K562 (cell line): ENCODE measurements at regions not wholly inside any gene's neighbourhood (a gene's known extent, or its start where the extent isn't known, plus 50 kb on each side); places are given as distances from the start of the nearest gene placed in this dataset.

Experiments
- GTF3C2 ChIP-seq: IDR thresholded peaks from 3 replicates; pipeline ENCODE4 v1.6.1; 2011; ENCODE audit warnings: borderline replicate concordance, mild to moderate bottlenecking, moderate library complexity; ENCODE audit not compliant: insufficient read length; ENCODE audit errors: extremely low read depth
- HBP1 ChIP-seq: fragments of 450-650 bp; formaldehyde crosslinking; IDR thresholded peaks from 2 replicates; pipeline ENCODE4 v1.4.0; 2022; ENCODE audit warnings: missing genetic modification characterization
- MEF2D ChIP-seq: conservative IDR thresholded peaks from 2 replicates; pipeline ENCODE4 v1.6.1; 2016; ENCODE audit warnings: low read depth, missing genetic modification characterization, missing compliant biosample characterization
- NR4A1 ChIP-seq, 2 experiments: fragments of 250-450 bp in 1 of 2; fragments of 450-650 bp in 1 of 2; sonication (Bioruptor Pico) in 1 of 2; IDR thresholded peaks; 2 replicates each; pipeline versions ENCODE4 v1.4.0 to v1.6.1; 2016 to 2020; ENCODE audit warnings: mild to moderate bottlenecking in 2 of 2, missing compliant biosample characterization in 1 of 2, missing genetic modification characterization in 1 of 2, moderate library complexity in 1 of 2
- RAD21 ChIP-seq, 2 experiments: fragments of 250-450 bp in 1 of 2; fragments of 450-650 bp in 1 of 2; sonication (Bioruptor Pico) in 1 of 2; formaldehyde crosslinking in 1 of 2; IDR thresholded peaks in 1 of 2; conservative IDR thresholded peaks in 1 of 2; 2 replicates each; pipeline versions ENCODE4 v1.4.0 to v1.8.0; 2020 to 2022; ENCODE audit warnings: mild to moderate bottlenecking in 2 of 2, moderate library complexity in 1 of 2
- USF1 ChIP-seq: sonication (generic); formaldehyde crosslinking; IDR thresholded peaks from 2 replicates; pipeline ENCODE4 v1.9.0; 2022; ENCODE audit warnings: mild to moderate bottlenecking, missing genetic modification reagents
- ZBTB17 ChIP-seq: fragments of 450-650 bp; formaldehyde crosslinking; IDR thresholded peaks from 2 replicates; pipeline ENCODE4 v1.4.0; 2020; ENCODE audit warnings: mild to moderate bottlenecking
- ZC3H11A ChIP-seq: IDR thresholded peaks from 2 replicates; pipeline ENCODE4 v1.6.1; 2012; ENCODE audit warnings: low read depth, low read length, improper control_type of control experiment
- ZNF253 ChIP-seq: fragments of 250-450 bp; sonication (Bioruptor Pico); conservative IDR thresholded peaks from 2 replicates; pipeline ENCODE4 v1.6.1; 2021; ENCODE audit warnings: mild to moderate bottlenecking
- ZNF280B ChIP-seq: fragments of 250-450 bp; sonication (Bioruptor Pico); IDR thresholded peaks from 2 replicates; pipeline ENCODE4 v1.5.1; 2021; ENCODE audit warnings: mild to moderate bottlenecking
- ZNF655 ChIP-seq: fragments of 250-450 bp; sonication (Bioruptor Pico); IDR thresholded peaks from 2 replicates; pipeline ENCODE4 v1.5.0; 2021

- TF ChIP-seq HBP1 (CRISPR knock-in tag) (no peak), USF1 (CRISPR knock-in tag) (no peak), ZNF280B (CRISPR knock-in tag) (no peak), ZNF253 (CRISPR knock-in tag) (no peak), GTF3C2 (no peak), ZC3H11A (no peak), MEF2D (tag) (no peak), ZNF655 (CRISPR knock-in tag) (no peak), ZBTB17 (CRISPR knock-in tag) (peak; percentile 84), RAD21 (CRISPR knock-in tag; conservative IDR thresholded peaks at IDR 0.05 in 1 of 2, IDR thresholded peaks at IDR 0.05 in 1 of 2) (peak; percentile 8 to 57; a peak in 2 of 4 replicates), NR4A1 (CRISPR knock-in tag; IDR thresholded peaks at IDR 0.05) (no peak), NR4A1 (tag; IDR thresholded peaks at IDR 0.05) (no peak)
Measured at GRCh38 chrX:40298572-40299479, 201.1 kb upstream of the BCOR start (continued).
